ENCODE measurements at regions not wholly inside any gene's neighbourhood (a gene's known extent, or its start where the extent isn't known, plus 50 kb on each side); places are given as distances from the start of the nearest gene placed in this dataset.

GRCh38 chr2:105611811-105612424, 132.8 kb upstream of the NCK2 start:
- DNase-seq (ENCODE audit: low read depth), result no peak
- no peak for TF ChIP-seq CTCF (IDR thresholded peaks at IDR 0.05; ENCODE audit: insufficient read depth, low read depth, low read length, missing control alignments)
- H3K4me3 ChIP-seq (ENCODE audit: low read length), result no peak overlapping the region

- TF ChIP-seq CTCF (IDR thresholded peaks at IDR 0.05; ENCODE audit: insufficient read depth, low read depth, low read length, missing control alignments), result no peak
- no peak for DNase-seq (ENCODE audit: low read depth)
- no peak overlapping the region for H3K4me3 ChIP-seq (ENCODE audit: low read length)
Observed at GRCh38 chr2:105611333-105611637, 133.4 kb upstream of the NCK2 start.

- H3K4me3 ChIP-seq (ENCODE audit: low read length), result no peak overlapping the region
- peak; percentile 26 for DNase-seq (ENCODE audit: low read depth)
- TF ChIP-seq CTCF (IDR thresholded peaks at IDR 0.05; ENCODE audit: insufficient read depth, low read depth, low read length, missing control alignments), result no peak
Observed at GRCh38 chr2:105610576-105611332, 134.0 kb upstream of the NCK2 start.

GRCh38 chr2:105609746-105610402, 134.8 kb upstream of the NCK2 start:
- DNase-seq (ENCODE audit: low read depth), result no peak
- no peak overlapping the region for H3K4me3 ChIP-seq (ENCODE audit: low read length)
- no peak for TF ChIP-seq CTCF (IDR thresholded peaks at IDR 0.05; ENCODE audit: insufficient read depth, low read depth, low read length, missing control alignments)

DNA sequence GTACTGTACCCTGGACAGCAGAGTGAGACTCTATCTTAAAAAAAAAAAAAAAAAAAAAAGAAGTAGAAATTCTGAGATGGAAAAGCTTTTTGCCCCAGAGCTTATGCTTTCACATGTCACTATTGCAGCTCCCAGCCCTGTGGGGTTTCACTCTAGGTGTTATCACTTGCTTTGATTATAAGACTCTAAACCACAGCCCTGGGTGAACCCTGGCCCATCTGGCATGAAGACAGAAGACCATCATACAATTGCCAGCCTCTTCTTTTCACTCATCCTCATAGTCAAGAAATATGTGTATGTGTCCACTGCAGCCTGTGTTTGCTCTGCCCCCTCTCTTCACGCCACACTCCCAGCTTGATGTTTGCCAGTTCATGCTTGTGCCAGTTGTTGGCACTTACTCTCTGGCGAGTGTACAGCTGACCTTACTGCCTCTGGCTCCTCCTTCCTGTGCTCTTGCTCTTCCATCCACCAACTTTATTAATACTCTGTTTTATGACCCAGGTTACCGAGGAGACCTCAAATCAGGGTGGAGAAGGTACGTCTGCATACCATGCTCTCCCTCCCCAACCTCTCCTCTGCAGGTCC, 136.7 kb upstream of the NCK2 start:
- no peak for TF ChIP-seq CTCF (IDR thresholded peaks at IDR 0.05; ENCODE audit: insufficient read depth, low read depth, low read length, missing control alignments)
- no peak for DNase-seq (ENCODE audit: low read depth)
- H3K4me3 ChIP-seq (ENCODE audit: low read length), result no peak overlapping the region

- no peak overlapping the region for H3K4me3 ChIP-seq (ENCODE audit: low read length)
- TF ChIP-seq CTCF (IDR thresholded peaks at IDR 0.05; ENCODE audit: insufficient read depth, low read depth, low read length, missing control alignments), result no peak
- DNase-seq (ENCODE audit: low read depth), result no peak
Observed at GRCh38 chr2:105606081-105606480, 138.6 kb upstream of the NCK2 start.

Data from epithelial cell of esophagus (primary cell).